ENCODE measurements at regions not wholly inside any gene's neighbourhood (a gene's known extent, or its start where the extent isn't known, plus 50 kb on each side); places are given as distances from the start of the nearest gene placed in this dataset.
A peak's percentile ranks its signal among the peaks of the same experiment; 100 is the strongest.
"Not testable (repeated sequence)": the region's sequence is repeated elsewhere in the genome, so short reads cannot be mapped to it uniquely, and the experiment has no call there.

GRCh38 chr16:65622871-65623270, 501.0 kb upstream of the CDH11 start:
- no peak for DNase-seq (ENCODE audit: low spot score)

- DNase-seq (ENCODE audit: low spot score), result no peak
Measured at GRCh38 chr16:65622151-65622550, 500.3 kb upstream of the CDH11 start.

- DNase-seq (ENCODE audit: low spot score), result no peak
Measured at GRCh38 chr16:65621640-65622039, 499.8 kb upstream of the CDH11 start.

GRCh38 chr16:65619606-65620005, 497.7 kb upstream of the CDH11 start:
- DNase-seq (ENCODE audit: low spot score), result no peak

GRCh38 chr16:65618931-65619330, 497.1 kb upstream of the CDH11 start:
- no peak for DNase-seq (ENCODE audit: low spot score)

- DNase-seq (ENCODE audit: low spot score), result no peak
Measured at GRCh38 chr16:65618333-65618732, 496.5 kb upstream of the CDH11 start.

GRCh38 chr16:65617421-65617820, 495.6 kb upstream of the CDH11 start:
- DNase-seq (ENCODE audit: low spot score), result no peak

- no peak for DNase-seq (ENCODE audit: low spot score)
Measured at GRCh38 chr16:65608455-65608854, 486.6 kb upstream of the CDH11 start.

- no peak for DNase-seq (ENCODE audit: low spot score)
Measured at GRCh38 chr16:65604771-65605170, 482.9 kb upstream of the CDH11 start.

GRCh38 chr16:65601781-65602180, 479.9 kb upstream of the CDH11 start:
- DNase-seq (ENCODE audit: low spot score), result no peak

GRCh38 chr16:65600629-65601028, 478.8 kb upstream of the CDH11 start:
- DNase-seq (ENCODE audit: low spot score), result no peak

GRCh38 chr16:65600046-65600445, 478.2 kb upstream of the CDH11 start:
- DNase-seq (ENCODE audit: low spot score), result no peak

- DNase-seq (ENCODE audit: low spot score), result no peak
Measured at GRCh38 chr16:65598621-65599020, 476.8 kb upstream of the CDH11 start.

- DNase-seq (ENCODE audit: low spot score), result no peak
Measured at GRCh38 chr16:65583498-65583897, 461.6 kb upstream of the CDH11 start.

- no peak for DNase-seq (ENCODE audit: low spot score)
Measured at GRCh38 chr16:65579050-65579449, 457.2 kb upstream of the CDH11 start.

GRCh38 chr16:65576631-65577030, 454.8 kb upstream of the CDH11 start:
- no peak for DNase-seq (ENCODE audit: low spot score)

- DNase-seq (ENCODE audit: low spot score), result no peak
Measured at GRCh38 chr16:65576139-65576538, 454.3 kb upstream of the CDH11 start.

GRCh38 chr16:65574326-65574966, 452.6 kb upstream of the CDH11 start:
- DNase-seq (ENCODE audit: low spot score), result peak; percentile 37

GRCh38 chr16:65572156-65572555, 450.3 kb upstream of the CDH11 start:
- DNase-seq (ENCODE audit: low spot score), result no peak

- DNase-seq (ENCODE audit: low spot score), result no peak
Measured at GRCh38 chr16:65570261-65570660, 448.4 kb upstream of the CDH11 start.

- no peak for DNase-seq (ENCODE audit: low spot score)
Measured at GRCh38 chr16:65559846-65560245, 438.0 kb upstream of the CDH11 start.

- DNase-seq (ENCODE audit: low spot score), result not testable (repeated sequence)
Measured at GRCh38 chr16:65549689-65550088, 427.8 kb upstream of the CDH11 start.

GRCh38 chr16:65548470-65548869, 426.6 kb upstream of the CDH11 start:
- no peak for DNase-seq (ENCODE audit: low spot score)

- DNase-seq (ENCODE audit: low spot score), result no peak
Measured at GRCh38 chr16:65547772-65548446, 426.0 kb upstream of the CDH11 start.
